Left hindlimb (tissue), 1 donor: ENCODE measurements at regions not wholly inside any gene's neighbourhood (a gene's known extent, or its start where the extent isn't known, plus 50 kb on each side); places are given as distances from the start of the nearest gene placed in this dataset.
"Not testable (repeated sequence)": the region's sequence is repeated elsewhere in the genome, so short reads cannot be mapped to it uniquely, and the experiment has no call there.

Experiments
- DNase-seq: peaks from one replicate; pipeline ENCODE4 v3.0.0-alpha.2; 2018

DNA sequence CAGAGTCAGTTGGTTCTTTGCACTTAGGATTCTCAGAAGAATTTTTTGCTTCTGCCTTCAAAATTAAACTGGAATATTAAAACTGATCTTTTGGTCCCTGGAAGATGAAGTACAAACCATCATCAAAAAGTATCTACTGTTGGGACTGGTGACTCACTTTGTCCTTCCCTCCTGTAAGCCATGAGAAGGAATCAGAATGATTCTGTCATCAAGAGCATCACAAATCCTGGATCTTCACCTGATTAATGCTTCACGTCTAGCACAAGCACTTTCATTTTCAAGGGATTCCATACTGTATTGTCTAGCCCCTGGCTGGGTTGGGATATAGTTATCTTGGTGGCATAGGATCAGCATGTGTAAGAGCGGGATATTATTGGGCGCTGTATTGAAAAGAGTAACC lies 69.3 kb upstream of the CYP1B1 start:
- no peak for DNase-seq

DNA sequence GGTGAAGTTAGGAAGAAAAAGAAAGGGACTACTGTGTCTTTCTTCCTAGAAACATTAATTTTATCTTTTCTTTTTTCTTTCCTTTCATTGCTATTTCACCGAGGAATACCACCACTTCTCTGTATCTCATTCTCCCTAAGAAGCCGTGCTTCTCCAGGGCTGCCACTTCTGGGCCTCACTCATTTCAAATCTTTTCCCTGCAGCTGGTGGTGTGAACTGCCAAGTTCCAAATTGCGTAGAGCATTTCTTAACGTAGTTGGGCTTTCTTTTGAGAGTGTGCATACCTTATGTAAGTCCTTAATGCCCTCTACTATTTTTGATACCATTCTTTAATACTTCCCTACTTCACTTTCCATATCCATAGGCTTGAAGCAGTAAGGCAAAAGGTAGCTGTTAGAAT lies 66.7 kb upstream of the CYP1B1 start:
- no peak for DNase-seq

DNA sequence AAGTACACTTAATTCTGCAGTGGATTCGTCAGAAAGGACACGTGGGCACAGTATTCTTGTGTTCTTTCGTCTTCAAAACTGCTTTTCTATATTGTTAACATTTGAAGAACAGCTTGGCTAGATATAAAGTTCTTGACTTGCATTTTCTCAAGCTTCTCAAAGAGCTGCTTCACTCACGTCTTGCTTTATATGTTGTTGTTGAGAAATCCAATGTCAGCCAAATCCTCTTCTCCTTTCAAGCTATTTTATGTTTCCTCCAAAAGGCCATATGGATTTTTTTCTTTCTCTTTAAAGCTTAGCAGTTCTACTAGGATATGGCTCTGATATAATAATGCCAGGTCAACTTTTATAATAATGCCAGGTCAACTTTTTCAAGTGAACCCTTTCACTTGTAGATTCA lies 65.5 kb upstream of the CYP1B1 start:
- no peak for DNase-seq

DNA sequence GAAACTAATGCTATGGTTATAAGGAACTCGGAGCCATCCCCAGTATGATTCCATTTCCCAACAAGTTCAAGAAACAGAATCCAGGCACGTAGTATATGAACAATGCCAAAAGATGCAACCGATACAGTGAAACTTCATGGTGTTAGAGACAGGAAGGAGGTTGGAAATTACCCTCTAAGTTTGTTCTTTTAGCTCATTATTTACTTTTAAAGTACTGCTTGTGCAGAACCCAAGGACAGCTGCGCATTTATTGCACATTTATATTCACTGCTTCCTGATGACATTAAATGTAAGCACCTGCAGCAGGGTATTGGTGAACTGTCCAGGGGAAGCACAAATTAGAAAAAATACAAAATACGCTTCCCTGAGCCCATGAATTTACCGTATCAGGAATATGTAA lies 63.0 kb upstream of the CYP1B1 start:
- DNase-seq = no peak

DNA sequence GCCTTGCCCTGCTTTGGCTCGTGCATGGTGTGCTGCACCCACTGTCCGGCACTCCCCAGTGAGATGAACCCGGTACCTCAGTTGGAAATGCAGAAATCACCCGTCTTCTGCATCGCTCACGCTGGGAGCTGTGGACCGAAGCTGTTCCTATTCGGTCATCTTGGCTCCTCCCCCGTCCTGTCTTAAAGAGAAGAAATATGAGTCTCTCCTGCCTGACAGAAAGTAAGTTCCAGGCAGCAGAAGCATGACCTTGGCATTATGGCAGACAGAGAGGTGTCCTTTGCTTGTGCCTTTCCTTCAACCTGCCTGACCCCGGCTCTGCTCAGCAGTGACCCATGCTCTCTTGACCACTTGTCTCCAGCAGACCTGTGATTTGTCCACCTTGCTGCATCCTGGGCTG lies 62.5 kb upstream of the CYP1B1 start:
- DNase-seq = no peak

DNA sequence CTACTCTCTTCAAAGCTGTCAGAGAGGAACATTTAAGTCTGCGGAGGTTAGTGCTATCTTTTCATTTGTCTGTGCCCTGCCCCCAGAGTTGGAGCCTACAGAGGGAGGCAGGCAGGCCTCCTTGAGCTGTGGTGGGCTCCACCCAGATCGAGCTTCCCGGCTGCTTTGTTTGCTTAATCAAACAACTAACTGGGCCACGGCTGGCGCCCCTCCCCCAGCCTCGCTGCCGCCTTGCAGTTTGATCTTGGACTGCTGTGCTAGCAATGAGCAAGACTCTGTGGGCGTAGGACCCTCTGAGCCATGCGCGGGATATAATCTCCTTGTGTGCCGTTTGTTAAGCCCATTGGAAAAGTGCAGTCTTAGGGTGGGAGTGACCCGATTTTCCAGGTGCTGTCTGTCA lies 62.0 kb upstream of the CYP1B1 start:
- DNase-seq = not testable (repeated sequence)

DNA sequence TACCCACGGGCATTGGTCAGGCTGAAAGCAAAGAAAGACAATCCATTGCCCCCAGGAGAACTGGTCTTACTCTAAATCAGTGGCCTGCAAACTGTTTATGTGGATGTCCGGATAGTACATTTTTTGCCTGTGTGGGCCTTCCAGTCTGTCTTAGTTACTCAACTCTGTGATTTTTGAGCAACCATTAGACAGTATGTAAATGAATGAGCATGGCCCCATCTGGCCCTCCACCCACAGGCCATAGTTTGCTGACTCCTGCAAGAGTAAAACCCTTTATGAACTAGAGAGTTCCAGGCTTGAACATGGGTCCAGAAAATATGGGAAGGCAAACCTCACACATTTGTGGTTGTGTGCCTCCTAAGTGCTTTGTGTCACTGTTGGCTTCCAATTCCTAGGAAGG lies 55.7 kb upstream of the CYP1B1 start:
- DNase-seq = no peak

DNA sequence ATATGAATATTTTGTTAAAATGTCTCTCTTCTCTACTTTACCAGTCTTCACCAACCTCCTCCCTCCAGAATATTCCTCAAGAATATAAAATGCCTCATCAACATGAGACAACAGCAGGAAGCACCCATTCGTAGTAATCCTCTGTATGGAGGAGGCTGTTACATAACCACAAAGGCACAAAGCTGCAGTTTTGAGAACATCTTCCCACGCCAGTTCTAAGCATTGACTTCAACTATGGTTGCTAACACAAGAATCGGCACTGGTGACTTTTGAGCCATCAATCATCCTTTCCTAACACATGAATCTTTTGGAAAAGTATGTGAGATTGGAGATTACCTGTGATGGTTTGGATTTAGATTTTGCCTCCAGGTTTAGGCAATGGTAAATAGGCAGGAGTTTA lies 54.9 kb upstream of the CYP1B1 start:
- DNase-seq = no peak

DNA sequence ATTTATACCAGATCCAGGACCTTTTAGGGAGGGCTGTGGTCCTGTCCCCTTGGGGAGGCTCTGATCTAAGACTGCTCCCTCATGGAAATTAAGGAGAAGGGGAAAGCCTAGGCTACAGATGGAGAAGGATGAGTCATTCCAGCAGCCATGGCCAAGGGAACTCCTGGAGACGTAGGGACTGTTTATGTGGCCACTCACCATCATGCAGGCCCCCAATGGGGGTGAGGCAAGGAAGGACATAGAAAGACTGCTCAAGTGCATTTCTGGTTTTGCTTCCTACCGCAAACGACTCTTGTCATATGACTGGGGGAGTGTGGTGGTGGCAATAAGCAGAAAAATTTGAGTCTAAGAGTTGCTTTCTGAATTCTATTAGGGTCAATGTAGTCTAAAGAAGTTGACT lies 54.0 kb upstream of the CYP1B1 start:
- DNase-seq = no peak

DNA sequence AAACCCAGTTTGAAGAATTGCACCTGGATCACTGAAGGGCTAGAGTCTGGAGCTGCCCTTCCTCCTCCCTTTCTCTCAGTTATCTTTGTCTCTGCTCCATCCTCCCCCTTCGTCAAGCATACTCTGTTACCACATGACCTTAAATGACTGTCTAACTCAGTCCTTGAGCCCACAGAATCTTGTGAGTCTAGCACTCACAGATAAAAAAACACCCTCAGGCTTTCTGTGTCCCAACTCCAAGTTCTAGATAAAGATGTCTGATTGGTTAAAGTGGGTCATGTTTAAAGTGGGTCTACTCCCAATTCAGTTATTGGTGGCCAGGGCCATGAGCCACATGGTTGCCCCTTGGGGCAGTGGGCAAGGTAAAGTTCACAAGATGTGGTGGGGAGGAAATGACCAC lies 53.5 kb upstream of the CYP1B1 start:
- no peak for DNase-seq

DNA sequence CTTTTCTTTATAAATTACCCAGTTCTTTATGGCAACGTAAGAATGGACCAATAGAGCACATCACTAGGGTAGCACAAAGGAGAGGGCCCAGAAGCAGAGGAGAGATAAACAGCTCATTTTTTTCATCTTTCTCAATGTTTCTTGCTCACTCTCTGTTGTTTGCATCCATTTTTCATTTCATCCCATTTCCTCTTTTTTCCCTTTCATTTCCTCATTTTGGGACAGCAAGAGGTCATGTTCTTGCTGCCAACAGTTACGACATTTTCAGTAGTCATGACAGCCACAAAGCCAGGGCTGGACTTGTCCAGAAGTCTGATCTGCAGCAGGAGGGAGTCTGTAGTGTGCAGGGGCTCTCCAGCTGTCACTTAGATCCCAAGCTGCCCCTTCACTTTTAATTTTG lies 52.7 kb upstream of the CYP1B1 start:
- no peak for DNase-seq

DNA sequence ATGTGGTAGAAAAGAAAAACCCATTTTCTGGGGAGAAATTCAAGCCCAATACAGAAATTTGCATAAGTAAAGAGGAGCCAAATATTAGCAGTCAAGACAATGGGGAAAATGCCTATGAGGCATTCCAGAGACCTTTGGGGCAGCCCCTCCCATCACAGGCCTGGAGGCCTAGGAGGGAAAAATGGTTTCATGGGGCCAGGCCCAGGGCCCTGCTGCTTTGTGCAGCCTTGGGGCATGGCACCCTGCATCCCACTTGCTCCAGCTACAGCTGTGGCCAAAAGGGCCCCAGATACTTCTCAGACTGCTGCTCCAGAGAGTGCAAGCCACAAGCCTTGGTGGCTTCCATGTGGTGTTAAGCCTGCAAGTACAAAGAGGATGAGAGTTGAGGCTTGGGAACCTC lies 51.3 kb upstream of the CYP1B1 start:
- DNase-seq = no peak

DNA sequence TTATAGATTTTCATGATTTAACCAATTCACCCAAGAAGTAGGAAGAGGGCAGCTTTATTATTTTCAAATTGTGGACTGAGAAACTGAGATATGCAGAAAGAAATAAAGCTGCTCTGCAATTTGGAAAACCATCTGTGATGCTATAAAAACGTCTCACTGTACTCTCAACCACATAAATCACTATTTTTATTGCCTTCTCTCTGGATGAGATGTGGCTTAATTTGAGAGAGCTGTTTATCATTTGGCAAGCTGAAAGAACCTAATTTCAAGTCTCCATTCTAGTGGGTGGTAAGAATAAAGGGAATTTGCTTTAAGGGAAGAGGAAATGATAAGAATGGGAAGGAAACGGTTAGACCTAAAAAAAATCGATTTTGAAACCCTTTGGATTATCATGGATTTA lies 49.9 kb upstream of the CYP1B1 start:
- no peak for DNase-seq
